Forelimb muscle (tissue), 1 donor: ENCODE measurements at regions not wholly inside any gene's neighbourhood (a gene's known extent, or its start where the extent isn't known, plus 50 kb on each side); places are given as distances from the start of the nearest gene placed in this dataset.
"Not testable (repeated sequence)": the region's sequence is repeated elsewhere in the genome, so short reads cannot be mapped to it uniquely, and the experiment has no call there.

Source experiments
- DNase-seq: peaks from one replicate; pipeline ENCODE4 v3.0.0-alpha.2; 2013; ENCODE audit warnings: low read depth

DNA sequence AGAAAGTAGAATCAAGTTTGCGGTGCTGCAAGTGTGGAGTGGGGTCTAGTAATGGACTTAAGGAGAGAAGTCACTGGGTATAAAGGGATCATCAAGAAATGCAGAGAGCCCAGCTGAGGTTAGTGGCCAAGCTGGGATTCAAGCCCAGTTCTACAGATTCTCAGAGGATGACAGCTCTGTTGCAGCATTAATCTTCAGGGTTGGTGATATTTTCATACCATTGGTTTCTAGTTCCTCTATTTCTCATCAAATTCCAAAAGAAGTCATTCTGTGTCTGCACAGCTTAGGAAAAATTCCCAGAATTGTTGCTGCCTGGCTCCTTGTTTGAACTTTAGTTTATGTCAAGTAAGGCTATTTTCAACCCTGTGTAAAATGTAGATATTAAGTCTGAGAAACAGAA is 169.5 kb upstream of the NTF3 start:
- no peak for DNase-seq

DNA sequence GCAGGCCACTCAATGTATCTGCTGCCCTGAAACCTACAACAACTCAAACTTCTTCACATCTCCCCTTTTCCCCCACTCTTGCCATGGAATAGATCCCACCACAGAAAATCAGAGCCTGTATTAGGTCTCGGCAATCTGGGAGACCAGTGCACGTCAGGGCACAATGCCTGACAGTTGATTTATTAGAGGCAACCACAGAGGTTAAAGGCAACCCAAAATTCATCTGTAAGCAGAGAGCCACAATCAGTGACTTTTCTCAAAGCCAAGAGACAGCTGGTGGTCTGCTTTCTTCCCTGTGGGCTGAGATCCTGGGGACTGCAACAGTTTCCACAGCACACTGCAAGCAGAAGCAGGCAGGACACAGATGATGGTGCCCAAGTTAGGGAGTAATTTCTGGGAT is 169.0 kb upstream of the NTF3 start:
- no peak for DNase-seq

- no peak for DNase-seq
These were observed 167.9 kb upstream of the NTF3 start for GRCh38 chr12:5264006-5264405.

GRCh38 chr12:5267603-5268423 is 164.1 kb upstream of the NTF3 start:
- no peak for DNase-seq

GRCh38 chr12:5268424-5269210 is 163.3 kb upstream of the NTF3 start:
- no peak for DNase-seq

DNA sequence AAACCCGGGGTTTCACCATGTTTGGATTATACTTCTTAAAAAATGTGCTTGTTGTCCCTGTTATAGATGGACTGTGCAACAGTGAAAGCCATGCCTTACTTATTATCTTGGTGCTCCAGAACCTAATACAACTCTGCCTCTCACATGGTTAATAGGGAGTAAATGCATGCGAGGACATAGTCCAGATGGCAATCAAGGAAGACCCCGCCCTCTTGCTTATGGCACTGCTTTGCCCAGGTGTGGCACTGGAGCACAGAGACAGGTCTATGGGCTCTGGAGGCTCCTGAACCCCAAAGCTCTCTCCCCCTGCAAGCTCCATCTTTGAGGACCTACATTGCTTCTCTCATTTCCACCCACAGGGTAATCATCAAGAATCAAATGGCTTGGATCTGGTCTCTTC is 162.1 kb upstream of the NTF3 start:
- no peak for DNase-seq

DNA sequence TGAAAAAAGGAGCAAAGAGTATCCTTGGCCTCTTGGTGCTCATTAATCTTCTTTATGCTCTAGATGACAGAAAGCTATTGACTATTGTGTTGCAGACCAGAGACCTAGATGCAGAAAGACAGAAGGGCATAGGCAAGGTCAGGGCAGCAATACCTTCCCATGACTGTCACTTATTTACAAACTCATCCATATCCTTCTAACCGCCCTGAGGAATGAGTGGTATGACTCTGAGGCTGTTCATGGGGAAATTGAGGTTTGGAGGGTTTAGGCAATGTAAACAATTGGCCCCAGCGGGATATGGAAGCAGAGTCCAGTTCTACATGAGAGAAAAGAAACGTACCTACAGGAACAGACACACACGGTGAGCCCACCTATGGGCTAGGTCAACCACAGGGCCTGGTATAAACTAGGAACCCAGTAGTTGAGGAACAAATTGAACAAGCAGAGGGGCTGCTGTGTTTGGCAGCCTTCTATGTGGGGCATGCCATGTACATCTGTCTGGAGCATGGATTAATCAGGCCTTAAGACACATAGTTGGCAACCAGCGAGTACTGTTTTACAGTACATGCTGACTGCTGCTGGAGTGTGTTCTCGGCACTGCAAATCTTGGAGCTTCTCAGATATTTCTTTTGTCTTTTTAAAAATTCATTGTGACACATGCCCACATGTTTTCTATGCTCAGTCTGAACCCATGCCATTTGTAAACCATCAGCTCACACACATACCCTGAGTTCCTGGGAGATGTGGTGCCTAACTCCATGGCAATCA is 159.7 kb upstream of the NTF3 start:
- no peak for DNase-seq

- no peak for DNase-seq
These were observed 158.2 kb upstream of the NTF3 start for GRCh38 chr12:5273709-5274108.

- DNase-seq, result no peak
These were observed 155.5 kb upstream of the NTF3 start for GRCh38 chr12:5276327-5276880.

GRCh38 chr12:5280086-5280485 is 151.8 kb upstream of the NTF3 start:
- DNase-seq, result no peak

DNA sequence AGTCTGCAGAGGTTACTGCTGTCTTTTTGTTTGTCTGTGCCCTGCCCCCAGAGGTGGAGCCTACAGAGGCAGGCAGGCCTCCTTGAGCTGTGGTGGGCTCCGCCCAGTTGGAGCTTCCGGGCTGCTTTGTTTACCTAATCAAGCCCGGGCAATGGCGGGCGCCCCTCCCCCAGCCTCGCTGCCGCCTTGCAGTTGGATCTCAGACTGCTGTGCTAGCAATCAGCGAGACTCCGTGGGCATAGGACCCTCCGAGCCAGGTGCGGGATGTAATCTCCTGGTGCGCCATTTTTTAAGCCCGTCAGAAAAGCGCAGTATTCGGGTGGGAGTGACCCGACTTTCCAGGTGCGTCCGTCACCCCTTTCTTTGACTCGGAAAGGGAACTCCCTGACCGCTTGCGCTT is 141.5 kb upstream of the NTF3 start:
- DNase-seq, result not testable (repeated sequence)

DNA sequence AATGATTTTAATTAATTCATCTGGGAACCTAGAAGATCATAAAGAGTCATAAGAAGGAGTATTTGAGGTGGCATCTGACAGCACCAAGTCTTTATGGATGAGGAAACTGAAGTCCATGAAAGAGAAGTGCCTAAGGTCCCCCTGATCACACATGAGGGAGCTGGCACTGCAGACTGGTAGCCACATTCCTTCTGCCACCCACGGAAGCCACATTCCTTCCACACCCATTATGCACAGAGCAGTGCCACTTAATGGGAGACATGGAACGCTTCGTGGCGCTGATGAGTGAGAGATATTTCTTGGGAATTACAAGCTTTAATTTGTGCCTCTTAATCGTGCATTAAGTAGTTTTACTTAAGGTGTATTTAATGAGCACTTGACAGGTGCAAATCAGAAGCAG is 139.3 kb upstream of the NTF3 start:
- no peak for DNase-seq

DNA sequence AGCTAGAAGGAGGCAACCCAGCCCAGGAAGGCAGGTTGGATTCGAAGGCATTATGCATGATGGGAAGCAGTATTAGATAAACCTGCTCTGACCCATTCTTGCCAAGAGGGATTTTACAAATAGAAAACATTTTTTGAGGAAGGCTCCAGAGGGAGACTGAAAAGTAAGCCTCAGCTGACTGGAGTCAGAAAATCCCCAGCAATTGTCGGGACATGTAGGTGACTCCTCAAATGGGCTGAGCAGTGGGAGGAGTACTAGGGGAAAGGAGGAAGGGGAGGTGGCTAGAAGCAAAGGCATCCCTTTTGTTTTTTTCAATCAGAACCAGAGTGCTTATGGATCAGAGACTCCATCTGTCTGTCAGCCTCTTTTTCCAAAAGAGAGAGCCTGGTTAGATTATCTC is 138.1 kb upstream of the NTF3 start:
- no peak for DNase-seq

DNA sequence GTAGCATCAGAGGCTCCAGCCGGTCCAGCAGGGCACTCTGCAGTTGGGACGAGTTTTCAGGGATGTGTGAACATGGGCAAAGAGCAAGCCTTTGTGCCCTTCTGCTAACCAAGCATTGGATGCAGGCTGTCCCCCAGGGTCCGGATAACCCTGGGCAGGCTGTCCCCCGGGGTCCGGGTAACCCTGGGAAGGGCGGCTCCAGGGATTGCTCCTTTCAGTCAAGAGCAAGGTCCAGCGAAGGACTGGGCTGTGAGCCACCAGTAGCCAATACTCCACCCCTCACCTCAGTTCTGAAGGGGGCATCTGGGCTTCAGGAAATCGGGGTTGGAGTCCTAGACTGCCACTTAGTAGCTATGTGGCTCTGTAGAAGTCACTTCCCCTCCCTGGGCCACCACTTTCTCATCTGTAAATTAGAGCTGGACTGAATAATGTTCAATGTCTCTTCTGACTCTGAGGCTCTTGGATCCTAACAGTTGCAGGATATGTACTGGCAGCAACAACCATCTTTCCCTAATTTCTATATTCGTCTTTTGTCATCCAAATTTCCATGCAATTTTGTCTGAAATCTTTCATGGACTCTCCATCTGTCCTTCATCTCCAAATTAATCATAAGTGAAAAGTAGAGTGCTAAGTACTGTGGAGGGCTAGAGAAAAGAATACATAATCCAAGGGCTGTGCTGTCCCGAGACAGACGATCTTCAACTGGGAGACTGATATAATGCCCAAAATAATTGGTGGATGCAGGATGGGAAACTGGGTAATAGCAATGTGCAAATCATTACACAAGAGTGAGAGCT is 137.4 kb upstream of the NTF3 start:
- DNase-seq, result no peak

DNA sequence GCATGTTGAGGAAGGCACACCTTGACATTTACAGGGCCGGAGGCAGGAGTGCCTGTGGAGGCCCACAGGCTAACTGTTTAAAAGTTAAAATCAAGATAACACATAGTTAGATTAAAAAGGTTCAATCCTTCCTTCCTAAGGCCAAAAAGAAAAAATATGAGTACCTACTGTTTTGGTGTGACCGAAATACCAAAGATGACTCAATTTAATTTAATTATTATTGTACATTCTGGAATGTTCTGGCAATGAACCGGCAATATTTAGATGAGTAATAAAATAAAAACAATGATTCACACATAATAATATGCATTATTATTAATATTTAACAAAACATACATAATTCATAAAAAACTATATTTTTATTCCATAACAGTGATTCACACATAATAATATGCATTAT is 136.8 kb upstream of the NTF3 start:
- DNase-seq, result no peak

DNA sequence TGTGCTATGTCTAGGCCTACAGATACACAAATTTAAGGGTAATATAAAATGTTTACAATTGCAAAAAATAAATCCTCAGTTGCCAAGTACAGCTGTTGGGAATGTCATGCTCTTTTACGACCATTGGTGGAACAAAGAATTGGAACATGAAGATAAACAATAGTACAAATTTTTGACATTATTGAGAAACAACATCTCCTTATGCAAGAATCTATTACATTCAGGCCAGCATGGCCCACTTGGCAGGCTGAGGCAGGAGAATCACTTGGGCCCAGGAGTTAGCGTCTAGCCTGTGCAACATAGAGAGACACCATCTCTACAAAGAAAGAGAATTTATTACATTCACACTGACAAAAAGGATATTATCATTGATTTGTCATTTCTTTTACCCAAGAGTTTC is 135.9 kb upstream of the NTF3 start:
- no peak for DNase-seq

- DNase-seq, result no peak
These were observed 130.4 kb upstream of the NTF3 start for GRCh38 chr12:5301539-5301938.

DNA sequence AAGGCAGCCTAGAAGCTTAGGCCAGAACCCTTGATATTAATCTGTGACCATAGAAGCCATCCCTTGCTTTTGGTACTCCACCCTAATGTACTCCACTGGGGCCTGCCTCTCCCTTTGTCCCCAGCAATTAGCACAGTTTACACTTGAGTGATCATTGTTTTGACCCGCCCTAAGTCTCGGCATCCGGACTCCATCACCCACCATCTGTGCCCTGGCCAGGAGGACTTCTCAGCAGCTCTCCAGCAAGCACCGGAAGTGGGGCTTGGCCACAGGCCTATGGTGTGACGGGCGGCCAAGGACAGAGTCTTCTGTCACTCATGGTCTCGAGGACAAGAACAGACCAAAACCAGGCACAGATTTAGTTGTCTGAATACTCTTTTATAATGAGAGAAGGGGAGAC is 126.5 kb upstream of the NTF3 start:
- no peak for DNase-seq

GRCh38 chr12:5305886-5306545 is 125.9 kb upstream of the NTF3 start:
- no peak for DNase-seq

GRCh38 chr12:5307065-5307464 is 124.8 kb upstream of the NTF3 start:
- no peak for DNase-seq

DNA sequence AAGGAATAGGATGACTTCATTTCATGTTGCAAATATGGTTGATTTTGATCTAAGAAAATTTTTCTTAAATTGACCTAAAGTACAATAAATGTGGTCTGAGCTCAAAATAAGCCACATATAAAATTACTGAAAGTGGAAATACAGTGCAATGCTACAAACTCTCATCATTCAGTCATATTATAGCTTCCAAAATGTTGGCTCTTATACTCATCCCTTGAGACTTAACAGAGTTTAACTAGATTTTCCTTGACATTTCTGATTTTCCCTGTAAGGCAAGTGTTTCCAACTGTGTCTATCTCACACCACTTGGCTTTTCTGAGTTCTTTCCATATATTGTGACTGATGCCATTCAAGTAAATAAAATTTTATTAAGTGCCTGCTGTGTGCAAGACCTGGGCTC is 123.7 kb upstream of the NTF3 start:
- DNase-seq, result peak; percentile 52
